ENCODE measurements at regions not wholly inside any gene's neighbourhood (a gene's known extent, or its start where the extent isn't known, plus 50 kb on each side); places are given as distances from the start of the nearest gene placed in this dataset.

GRCh38 chr11:105312266-105312665 lies 172.7 kb upstream of the CARD18 start:
- CTCF ChIA-PET, result no interaction called here
- Histone ChIP-seq H3K9ac (ENCODE audit: control insufficient read depth, insufficient read depth, low read length) (no peak overlapping the region), H2AFZ (ENCODE audit: control insufficient read depth, low read depth, low read length) (no peak overlapping the region), H3K9me3 (replicated peaks; ENCODE audit: control insufficient read depth, insufficient read depth, low read length) (no peaks in the 10 kb centered on the region), H3K79me2 (ENCODE audit: control insufficient read depth, insufficient read depth, low read length) (no peaks in the 10 kb centered on the region), H3K27ac (ENCODE audit: control insufficient read depth, insufficient read depth) (no peak overlapping the region), H3K27me3 (replicated peaks in 1 of 2; ENCODE audit: control insufficient read depth in 2 of 2, insufficient read depth in 2 of 2, low read length in 1 of 2) (no peaks in the 10 kb centered on the region), H4K20me1 (ENCODE audit: control insufficient read depth, insufficient read depth) (no peaks in the 10 kb centered on the region), H3K4me3 (no peak overlapping the region), H3K36me3 (ENCODE audit: control insufficient read depth in 2 of 2, insufficient read depth in 2 of 2, low read length in 1 of 2) (no peaks in the 10 kb centered on the region), H3K4me2 (ENCODE audit: control insufficient read depth, insufficient read depth) (no peak overlapping the region), H3K4me1 (ENCODE audit: control insufficient read depth, insufficient read depth, low read length) (no peaks in the 10 kb centered on the region)
- RAD21 ChIA-PET (ENCODE audit: unreplicated experiment), result interaction anchor here (0.6 kb wide), 1 partner anchor 42 kb away, joined by 3 read pairs; no protein-coding TSS in a partner anchor
- BruUV-seq (replicated peaks), result no TSS peak
- ATAC-seq (no peak), FAIRE-seq (no peak), DNase-seq (ENCODE audit: low read depth, low spot score) (no peak)
- in situ Hi-C loops (cut with MboI) (no loop called here), intact Hi-C loops (cut with micrococcal nuclease; ENCODE audit: unreplicated experiment) (no loop called here)
- 65% methylated on average over 2 of the region's 2 CpGs for WGBS (ENCODE audit: insufficient coverage, insufficient replicate concordance, low lambda C conversion rate, missing lambda C conversion rate)
- POLR2A ChIA-PET, result no interaction called here
- SMC1A ChIA-PET (ENCODE audit: uncharacterized antibody, unreplicated experiment), result interaction anchor here (1.1 to 1.7 kb wide), 2 partner anchors 10 kb away, joined by 3 to 4 read pairs; no protein-coding TSS in a partner anchor
- TF ChIP-seq GATAD2B (conservative IDR thresholded peaks at IDR 0.05; ENCODE audit: low read depth) (no peak), KAT2A (conservative IDR thresholded peaks at IDR 0.05; ENCODE audit: control insufficient read depth, low read depth, low read length) (no peak), MEF2B (IDR thresholded peaks at IDR 0.05; ENCODE audit: partially characterized antibody, poor library complexity, severe bottlenecking) (no peak), TARDBP (IDR thresholded peaks at IDR 0.05; ENCODE audit: borderline replicate concordance) (no peak), ZNF622 (IDR thresholded peaks at IDR 0.05) (no peak), SMAD1 (IDR thresholded peaks at IDR 0.05; ENCODE audit: low read depth, partially characterized antibody) (no peak), POLR2A (IDR thresholded peaks at IDR 0.05; ENCODE audit: low read depth, low read length) (no peak), NRF1 (conservative IDR thresholded peaks at IDR 0.05; ENCODE audit: low read depth, low read length) (no peak), SMAD5 (IDR thresholded peaks at IDR 0.05; ENCODE audit: low read depth) (no peak), PML (IDR thresholded peaks at IDR 0.05; ENCODE audit: low read length) (no peak), MEF2A (IDR thresholded peaks at IDR 0.05; ENCODE audit: insufficient read depth, low read depth, low read length) (no peak), CEBPB (IDR thresholded peaks at IDR 0.05; ENCODE audit: borderline replicate concordance in 1 of 2, low read depth in 2 of 2, low read length in 2 of 2) (no peak), WRNIP1 (IDR thresholded peaks at IDR 0.05; ENCODE audit: borderline replicate concordance, low read depth, low read length) (no peak), RB1 (IDR thresholded peaks at IDR 0.05; ENCODE audit: borderline replicate concordance) (no peak), ZNF592 (IDR thresholded peaks at IDR 0.05) (no peak), CHD2 (IDR thresholded peaks at IDR 0.05; ENCODE audit: borderline replicate concordance, low read depth, low read length) (no peak), RELA (IDR thresholded peaks at IDR 0.05; ENCODE audit: borderline replicate concordance, partially characterized antibody) (no peak), SREBF2 (IDR thresholded peaks at IDR 0.05; ENCODE audit: low read length) (no peak)

Measured in GM12878 (cell line).